Liver (tissue), 8 donors: ENCODE measurements at regions not wholly inside any gene's neighbourhood (a gene's known extent, or its start where the extent isn't known, plus 50 kb on each side); places are given as distances from the start of the nearest gene placed in this dataset.

Source experiments
- DNase-seq: peaks from one replicate; pipeline ENCODE4 v3.0.0-alpha.2; 2017; ENCODE audit warnings: low spot score
- H3K27ac ChIP-seq, 2 donors: one replicate each; pipeline ENCODE4 v1.7.0; 2013; ENCODE audit warnings: inconsistent platforms in 2 of 2, low read length in 2 of 2, control low read depth in 1 of 2, low read depth in 1 of 2, mild to moderate bottlenecking in 1 of 2
- H3K27me3 ChIP-seq, 4 donors: one replicate each; pipeline versions ENCODE4 v1.6.1 to v1.7.0; 2013; ENCODE audit warnings: low read length in 3 of 4, inconsistent platforms in 1 of 4, mild to moderate bottlenecking in 1 of 4, moderate library complexity in 1 of 4; ENCODE audit not compliant: control insufficient read depth in 4 of 4, insufficient read depth in 4 of 4
- H3K36me3 ChIP-seq, 4 donors: one replicate each; pipeline versions ENCODE4 v1.6.1 to v1.7.0; 2013; ENCODE audit warnings: low read length in 3 of 4, mild to moderate bottlenecking in 3 of 4, low read depth in 1 of 4, moderate library complexity in 1 of 4; ENCODE audit not compliant: control insufficient read depth in 4 of 4, insufficient read depth in 3 of 4
- H3K4me1 ChIP-seq, 4 donors: one replicate each; pipeline versions ENCODE4 v1.6.1 to v1.7.0; 2013; ENCODE audit warnings: low read length in 3 of 4, mild to moderate bottlenecking in 3 of 4, moderate library complexity in 1 of 4; ENCODE audit not compliant: control insufficient read depth in 4 of 4, insufficient read depth in 4 of 4
- H3K4me3 ChIP-seq, 3 donors: one replicate each; pipeline versions ENCODE4 v1.6.1 to v1.7.0; 2013; ENCODE audit warnings: low read length in 3 of 3, control low read depth in 1 of 3, low read depth in 1 of 3, mild to moderate bottlenecking in 1 of 3
- H3K9ac ChIP-seq, 2 donors: one replicate each; pipeline ENCODE4 v1.7.0; 2013; ENCODE audit warnings: low read length in 2 of 2, mild to moderate bottlenecking in 2 of 2, moderate library complexity in 2 of 2, control low read depth in 1 of 2, low read depth in 1 of 2
- H3K9me3 ChIP-seq, 4 donors: one replicate each; pipeline versions ENCODE4 v1.6.1 to v1.7.0; 2013; ENCODE audit warnings: low read length in 3 of 4; ENCODE audit not compliant: control insufficient read depth in 4 of 4
- EGR1 ChIP-seq, 2 donors: IDR thresholded peaks; 2 replicates each; pipeline ENCODE4 v1.6.1; 2016 to 2018; ENCODE audit warnings: antibody characterized with exemption in 2 of 2, low read depth in 2 of 2
- FOXA1 ChIP-seq: IDR thresholded peaks from 2 replicates; pipeline ENCODE4 v1.6.1; 2016; ENCODE audit warnings: antibody characterized with exemption
- FOXA2 ChIP-seq: IDR thresholded peaks from 2 replicates; pipeline ENCODE4 v1.6.1; 2016; ENCODE audit warnings: antibody characterized with exemption
- GABPA ChIP-seq, 2 donors: IDR thresholded peaks in 1 of 2; conservative IDR thresholded peaks in 1 of 2; 2 replicates each; pipeline ENCODE4 v1.6.1; 2016; ENCODE audit warnings: antibody characterized with exemption in 2 of 2, mild to moderate bottlenecking in 1 of 2, moderate library complexity in 1 of 2
- HNF4A ChIP-seq, 2 donors: conservative IDR thresholded peaks; 2 replicates each; pipeline ENCODE4 v1.6.1; 2016; ENCODE audit warnings: antibody characterized with exemption in 2 of 2, mild to moderate bottlenecking in 2 of 2
- HNF4G ChIP-seq: IDR thresholded peaks from 2 replicates; pipeline ENCODE4 v1.6.1; 2016; ENCODE audit warnings: antibody characterized with exemption
- JUND ChIP-seq, 2 donors: IDR thresholded peaks; 2 replicates each; pipeline ENCODE4 v1.6.1; 2016; ENCODE audit warnings: antibody characterized with exemption in 2 of 2
- NR2F2 ChIP-seq: IDR thresholded peaks from 2 replicates; pipeline ENCODE4 v1.6.1; 2016; ENCODE audit warnings: antibody characterized with exemption
- RAD21 ChIP-seq, 2 donors: IDR thresholded peaks; 2 replicates each; pipeline ENCODE4 v1.6.1; 2016; ENCODE audit warnings: antibody characterized with exemption in 2 of 2, mild to moderate bottlenecking in 2 of 2
- RXRA ChIP-seq, 2 donors: IDR thresholded peaks; 2 replicates each; pipeline ENCODE4 v1.6.1; 2017 to 2018; ENCODE audit warnings: antibody characterized with exemption in 2 of 2, mild to moderate bottlenecking in 1 of 2
- SP1 ChIP-seq: IDR thresholded peaks from 2 replicates; pipeline ENCODE4 v1.6.1; 2018; ENCODE audit warnings: antibody characterized with exemption, mild to moderate bottlenecking
- TAF1 ChIP-seq: conservative IDR thresholded peaks from 2 replicates; pipeline ENCODE4 v1.6.1; 2016; ENCODE audit warnings: antibody characterized with exemption, mild to moderate bottlenecking
- YY1 ChIP-seq: IDR thresholded peaks from 2 replicates; pipeline ENCODE4 v1.6.1; 2016; ENCODE audit warnings: antibody characterized with exemption, mild to moderate bottlenecking
- WGBS: extraction: QIAGEN DNeasy Blood & Tissue Kit; methylation state at CpG from one replicate; pipeline ENCODE4 v1.1.7; 2013; 5-methylcytosine and 5-hydroxymethylcytosine counted together
- TF ChIP-seq, protein P1 (sequence below): fragments of 150-350 bp; IDR thresholded peaks from 2 replicates; pipeline ENCODE4 v1.5.1; 2017; ENCODE audit warnings: improper control_type of control experiment, low read depth, low read length; ENCODE audit not compliant: missing input control
- TF ChIP-seq, protein P2 (sequence below): IDR thresholded peaks from 2 replicates; pipeline ENCODE4 v1.6.1; 2016; ENCODE audit warnings: antibody characterized with exemption
- TF ChIP-seq, protein P3 (sequence below): IDR thresholded peaks from 2 replicates; pipeline ENCODE4 v1.6.1; 2016; ENCODE audit warnings: antibody characterized with exemption
- TF ChIP-seq, protein P4 (sequence below): IDR thresholded peaks from 2 replicates; pipeline ENCODE4 v1.6.1; 2016; ENCODE audit warnings: antibody characterized with exemption
- TF ChIP-seq, protein P5 (sequence below): IDR thresholded peaks from 2 replicates; pipeline ENCODE4 v1.6.1; 2016; ENCODE audit warnings: antibody characterized with exemption, mild to moderate bottlenecking
- donor health status: healthy.
- donor health status: healthy.
- donor health status: healthy.
- donor health status: healthy.
- donor health status: healthy.

DNA sequence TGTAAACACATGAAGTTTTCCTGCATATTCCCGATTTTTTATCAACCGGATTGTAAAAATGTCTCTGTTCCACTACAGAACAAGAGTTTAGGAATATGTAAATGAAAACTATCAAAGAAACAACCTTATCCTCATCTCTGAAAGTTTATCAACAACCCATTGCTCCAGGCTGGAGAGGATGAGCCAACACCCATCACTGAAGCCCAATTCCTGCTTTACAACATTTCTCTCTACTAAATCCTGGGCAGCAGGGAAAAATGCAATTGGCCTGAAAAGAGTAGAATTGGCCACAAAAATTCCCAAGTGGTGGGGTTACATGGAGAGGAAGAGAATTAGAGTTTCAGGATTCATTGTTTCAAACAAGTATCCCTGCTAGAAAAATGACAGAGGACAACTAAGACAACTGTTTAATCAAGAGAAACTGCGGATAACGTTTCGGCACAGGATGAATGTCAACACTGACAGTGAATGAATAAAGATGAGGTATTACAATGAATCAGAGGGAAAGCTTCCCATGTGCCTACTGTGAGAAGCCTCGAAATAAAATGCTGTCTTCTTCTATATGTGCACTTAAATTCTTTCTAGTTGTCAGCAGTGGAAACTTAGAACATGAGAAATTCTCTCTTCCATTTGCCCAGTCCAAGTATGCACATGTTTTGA, 317.3 kb upstream of the ANO3 start:
- Histone ChIP-seq H3K36me3 (no peaks in the 10 kb centered on the region), H3K27me3 (no peaks in the 10 kb centered on the region), H3K4me1 (no peaks in the 10 kb centered on the region), H3K4me3 (no peak overlapping the region), H3K9ac (no peak overlapping the region), H3K9me3 (no peaks in the 10 kb centered on the region), H3K27ac (no peak overlapping the region)
- TF ChIP-seq SP1 = no peak
- TF ChIP-seq, protein P1, sequence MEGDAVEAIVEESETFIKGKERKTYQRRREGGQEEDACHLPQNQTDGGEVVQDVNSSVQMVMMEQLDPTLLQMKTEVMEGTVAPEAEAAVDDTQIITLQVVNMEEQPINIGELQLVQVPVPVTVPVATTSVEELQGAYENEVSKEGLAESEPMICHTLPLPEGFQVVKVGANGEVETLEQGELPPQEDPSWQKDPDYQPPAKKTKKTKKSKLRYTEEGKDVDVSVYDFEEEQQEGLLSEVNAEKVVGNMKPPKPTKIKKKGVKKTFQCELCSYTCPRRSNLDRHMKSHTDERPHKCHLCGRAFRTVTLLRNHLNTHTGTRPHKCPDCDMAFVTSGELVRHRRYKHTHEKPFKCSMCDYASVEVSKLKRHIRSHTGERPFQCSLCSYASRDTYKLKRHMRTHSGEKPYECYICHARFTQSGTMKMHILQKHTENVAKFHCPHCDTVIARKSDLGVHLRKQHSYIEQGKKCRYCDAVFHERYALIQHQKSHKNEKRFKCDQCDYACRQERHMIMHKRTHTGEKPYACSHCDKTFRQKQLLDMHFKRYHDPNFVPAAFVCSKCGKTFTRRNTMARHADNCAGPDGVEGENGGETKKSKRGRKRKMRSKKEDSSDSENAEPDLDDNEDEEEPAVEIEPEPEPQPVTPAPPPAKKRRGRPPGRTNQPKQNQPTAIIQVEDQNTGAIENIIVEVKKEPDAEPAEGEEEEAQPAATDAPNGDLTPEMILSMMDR = no peak
- no peak for TF ChIP-seq HNF4G
- TF ChIP-seq NR2F2 = no peak
- 79% methylated on average over 6 of the region's 6 CpGs for WGBS
- no peak for DNase-seq

DNA sequence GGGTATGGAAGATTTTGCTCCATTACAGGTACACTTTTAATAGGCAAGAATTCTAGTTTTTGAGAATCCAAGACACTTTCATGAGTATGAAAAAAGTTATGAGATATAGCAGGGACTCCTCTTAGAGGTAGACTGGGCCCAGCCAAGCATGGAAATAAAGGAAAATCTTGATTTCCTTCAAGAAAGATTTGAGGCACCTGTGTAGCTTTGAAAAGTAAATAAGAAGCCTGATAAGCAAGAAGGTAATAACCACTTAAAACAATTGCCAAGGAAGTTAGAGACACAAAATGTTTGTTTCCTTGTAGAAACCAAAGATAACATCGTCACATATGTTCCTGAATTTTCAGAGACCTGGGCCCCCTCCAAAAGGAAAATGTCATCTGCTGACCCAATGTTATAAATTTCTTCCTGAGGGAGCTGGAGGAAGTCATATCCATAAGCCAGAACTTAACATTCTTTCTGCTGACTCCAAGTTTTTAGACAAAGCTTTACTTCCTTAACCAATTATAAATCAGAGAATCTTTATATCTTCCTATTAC, 314.5 kb upstream of the ANO3 start:
- H3K9me3 ChIP-seq = no peaks in the 10 kb centered on the region
- H3K4me1 ChIP-seq = no peaks in the 10 kb centered on the region
- no peaks in the 10 kb centered on the region for H3K27me3 ChIP-seq
- no peak overlapping the region for H3K4me3 ChIP-seq
- no peak overlapping the region for H3K9ac ChIP-seq
- TF ChIP-seq RXRA (IDR thresholded peaks at IDR 0.05) (no peak), EGR1 (IDR thresholded peaks at IDR 0.05; ENCODE audit: low read depth in 2 of 2) (no peak)
- no peak overlapping the region for H3K27ac ChIP-seq
- WGBS = 54% methylated on average over 1 of the region's 1 CpG
- DNase-seq = no peak
- no peaks in the 10 kb centered on the region for H3K36me3 ChIP-seq

DNA sequence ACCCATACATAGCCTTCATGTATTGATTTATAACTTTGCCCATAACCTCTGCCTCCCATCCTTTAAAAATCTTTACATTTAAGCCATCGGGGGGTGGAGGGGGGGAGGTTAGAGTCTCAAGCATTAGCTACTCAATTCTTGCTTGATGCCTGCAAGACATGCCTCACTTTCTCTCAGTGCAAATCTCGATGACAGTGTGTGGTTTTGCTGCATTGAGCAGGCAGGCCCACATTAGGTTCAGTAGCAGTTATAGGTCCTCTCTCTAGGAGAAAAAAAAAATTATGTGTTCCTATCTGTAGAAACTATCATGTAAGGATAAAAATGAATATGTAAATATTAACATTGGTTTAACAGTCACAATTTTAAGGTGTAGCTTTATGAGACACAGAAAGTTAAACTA, 314.0 kb upstream of the ANO3 start:
- no peak overlapping the region for H3K27ac ChIP-seq
- H3K27me3 ChIP-seq = no peaks in the 10 kb centered on the region
- no peaks in the 10 kb centered on the region for H3K36me3 ChIP-seq
- H3K9ac ChIP-seq = no peak overlapping the region
- TF ChIP-seq FOXA1 = no peak
- no peak for TF ChIP-seq JUND (IDR thresholded peaks at IDR 0.05)
- no peak for TF ChIP-seq HNF4G
- TF ChIP-seq, protein P2, sequence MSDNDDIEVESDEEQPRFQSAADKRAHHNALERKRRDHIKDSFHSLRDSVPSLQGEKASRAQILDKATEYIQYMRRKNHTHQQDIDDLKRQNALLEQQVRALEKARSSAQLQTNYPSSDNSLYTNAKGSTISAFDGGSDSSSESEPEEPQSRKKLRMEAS = no peak
- TF ChIP-seq GABPA (IDR thresholded peaks at IDR 0.05 in 1 of 2, conservative IDR thresholded peaks at IDR 0.05 in 1 of 2) = no peak
- TF ChIP-seq, protein P3, sequence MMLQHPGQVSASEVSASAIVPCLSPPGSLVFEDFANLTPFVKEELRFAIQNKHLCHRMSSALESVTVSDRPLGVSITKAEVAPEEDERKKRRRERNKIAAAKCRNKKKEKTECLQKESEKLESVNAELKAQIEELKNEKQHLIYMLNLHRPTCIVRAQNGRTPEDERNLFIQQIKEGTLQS = no peak
- TF ChIP-seq YY1 = no peak
- TF ChIP-seq RXRA (IDR thresholded peaks at IDR 0.05) = no peak
- no peak for TF ChIP-seq TAF1
- TF ChIP-seq HNF4A (conservative IDR thresholded peaks at IDR 0.05) = no peak
- TF ChIP-seq, protein P1 = no peak
- TF ChIP-seq, protein P4, sequence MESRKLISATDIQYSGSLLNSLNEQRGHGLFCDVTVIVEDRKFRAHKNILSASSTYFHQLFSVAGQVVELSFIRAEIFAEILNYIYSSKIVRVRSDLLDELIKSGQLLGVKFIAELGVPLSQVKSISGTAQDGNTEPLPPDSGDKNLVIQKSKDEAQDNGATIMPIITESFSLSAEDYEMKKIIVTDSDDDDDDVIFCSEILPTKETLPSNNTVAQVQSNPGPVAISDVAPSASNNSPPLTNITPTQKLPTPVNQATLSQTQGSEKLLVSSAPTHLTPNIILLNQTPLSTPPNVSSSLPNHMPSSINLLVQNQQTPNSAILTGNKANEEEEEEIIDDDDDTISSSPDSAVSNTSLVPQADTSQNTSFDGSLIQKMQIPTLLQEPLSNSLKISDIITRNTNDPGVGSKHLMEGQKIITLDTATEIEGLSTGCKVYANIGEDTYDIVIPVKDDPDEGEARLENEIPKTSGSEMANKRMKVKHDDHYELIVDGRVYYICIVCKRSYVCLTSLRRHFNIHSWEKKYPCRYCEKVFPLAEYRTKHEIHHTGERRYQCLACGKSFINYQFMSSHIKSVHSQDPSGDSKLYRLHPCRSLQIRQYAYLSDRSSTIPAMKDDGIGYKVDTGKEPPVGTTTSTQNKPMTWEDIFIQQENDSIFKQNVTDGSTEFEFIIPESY = no peak
- no peak for TF ChIP-seq NR2F2
- TF ChIP-seq FOXA2 = no peak
- TF ChIP-seq EGR1 (IDR thresholded peaks at IDR 0.05; ENCODE audit: low read depth in 2 of 2) = no peak
- TF ChIP-seq, protein P5, sequence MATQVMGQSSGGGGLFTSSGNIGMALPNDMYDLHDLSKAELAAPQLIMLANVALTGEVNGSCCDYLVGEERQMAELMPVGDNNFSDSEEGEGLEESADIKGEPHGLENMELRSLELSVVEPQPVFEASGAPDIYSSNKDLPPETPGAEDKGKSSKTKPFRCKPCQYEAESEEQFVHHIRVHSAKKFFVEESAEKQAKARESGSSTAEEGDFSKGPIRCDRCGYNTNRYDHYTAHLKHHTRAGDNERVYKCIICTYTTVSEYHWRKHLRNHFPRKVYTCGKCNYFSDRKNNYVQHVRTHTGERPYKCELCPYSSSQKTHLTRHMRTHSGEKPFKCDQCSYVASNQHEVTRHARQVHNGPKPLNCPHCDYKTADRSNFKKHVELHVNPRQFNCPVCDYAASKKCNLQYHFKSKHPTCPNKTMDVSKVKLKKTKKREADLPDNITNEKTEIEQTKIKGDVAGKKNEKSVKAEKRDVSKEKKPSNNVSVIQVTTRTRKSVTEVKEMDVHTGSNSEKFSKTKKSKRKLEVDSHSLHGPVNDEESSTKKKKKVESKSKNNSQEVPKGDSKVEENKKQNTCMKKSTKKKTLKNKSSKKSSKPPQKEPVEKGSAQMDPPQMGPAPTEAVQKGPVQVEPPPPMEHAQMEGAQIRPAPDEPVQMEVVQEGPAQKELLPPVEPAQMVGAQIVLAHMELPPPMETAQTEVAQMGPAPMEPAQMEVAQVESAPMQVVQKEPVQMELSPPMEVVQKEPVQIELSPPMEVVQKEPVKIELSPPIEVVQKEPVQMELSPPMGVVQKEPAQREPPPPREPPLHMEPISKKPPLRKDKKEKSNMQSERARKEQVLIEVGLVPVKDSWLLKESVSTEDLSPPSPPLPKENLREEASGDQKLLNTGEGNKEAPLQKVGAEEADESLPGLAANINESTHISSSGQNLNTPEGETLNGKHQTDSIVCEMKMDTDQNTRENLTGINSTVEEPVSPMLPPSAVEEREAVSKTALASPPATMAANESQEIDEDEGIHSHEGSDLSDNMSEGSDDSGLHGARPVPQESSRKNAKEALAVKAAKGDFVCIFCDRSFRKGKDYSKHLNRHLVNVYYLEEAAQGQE = no peak
- no peak for TF ChIP-seq RAD21 (IDR thresholded peaks at IDR 0.05)
- TF ChIP-seq SP1 = no peak
- H3K9me3 ChIP-seq = no peaks in the 10 kb centered on the region
- WGBS = 74% methylated on average over 2 of the region's 2 CpGs
- no peaks in the 10 kb centered on the region for H3K4me1 ChIP-seq
- no peak for DNase-seq
- H3K4me3 ChIP-seq = no peak overlapping the region
